ENCODE measurements at regions not wholly inside any gene's neighbourhood (a gene's known extent, or its start where the extent isn't known, plus 50 kb on each side); places are given as distances from the start of the nearest gene placed in this dataset.

- H3K4me2 ChIP-seq (ENCODE audit: low read length) = no peak overlapping the region
- H2AFZ ChIP-seq (ENCODE audit: low read depth, low read length) = no peak overlapping the region
- no peaks in the 10 kb centered on the region for H3K9me2 ChIP-seq (ENCODE audit: insufficient read depth, low read length)
- no peaks in the 10 kb centered on the region for H3K36me3 ChIP-seq (ENCODE audit: insufficient read depth, low read length)
- no peaks in the 10 kb centered on the region for H3K9me3 ChIP-seq (ENCODE audit: low read length)
- H3K79me2 ChIP-seq (replicated peaks; ENCODE audit: insufficient read depth, low read length) = no peaks in the 10 kb centered on the region
- no peak overlapping the region for H3K4me3 ChIP-seq (ENCODE audit: low read length)
- no peak overlapping the region for H3K27ac ChIP-seq (ENCODE audit: low read length)
- no peaks in the 10 kb centered on the region for H3F3A ChIP-seq (ENCODE audit: insufficient read depth, low read length, poor library complexity, severe bottlenecking)
- H3K27me3 ChIP-seq (ENCODE audit: insufficient read depth, low read depth, low read length) = no peaks in the 10 kb centered on the region
- TF ChIP-seq CTCF (IDR thresholded peaks at IDR 0.05; ENCODE audit: poor library complexity, severe bottlenecking) = no peak
- TF ChIP-seq EZH2 (IDR thresholded peaks at IDR 0.05; ENCODE audit: borderline replicate concordance, insufficient read depth, low read length, poor library complexity, severe bottlenecking) = no peak
- no peak for TF ChIP-seq SMC3 (conservative IDR thresholded peaks at IDR 0.05; ENCODE audit: poor library complexity)
- no peak for TF ChIP-seq EP300 (conservative IDR thresholded peaks at IDR 0.05; ENCODE audit: poor library complexity, severe bottlenecking)
- no peak for TF ChIP-seq TAF1 (IDR thresholded peaks at IDR 0.05; ENCODE audit: low read depth)
- no peak for TF ChIP-seq MXI1 (conservative IDR thresholded peaks at IDR 0.05; ENCODE audit: poor library complexity, severe bottlenecking)
- TF ChIP-seq REST (IDR thresholded peaks at IDR 0.05; ENCODE audit: borderline replicate concordance) = no peak
- TF ChIP-seq RAD21 (conservative IDR thresholded peaks at IDR 0.05) = no peak
- no peak for TF ChIP-seq POLR2AphosphoS5 (IDR thresholded peaks at IDR 0.05)
- no peaks in the 10 kb centered on the region for H4K20me1 ChIP-seq (ENCODE audit: insufficient read depth)
- H3K9ac ChIP-seq (ENCODE audit: low read length) = no peak overlapping the region
Observed at GRCh38 chr2:220569112-220569897, 941.9 kb downstream of the SLC4A3 start.

GRCh38 chr2:220572385-220572784 is 945.0 kb downstream of the SLC4A3 start:
- no peaks in the 10 kb centered on the region for H3F3A ChIP-seq (ENCODE audit: insufficient read depth, low read length, poor library complexity, severe bottlenecking)
- H3K36me3 ChIP-seq (ENCODE audit: insufficient read depth, low read length) = no peaks in the 10 kb centered on the region
- no peak overlapping the region for H3K27ac ChIP-seq (ENCODE audit: low read length)
- no peaks in the 10 kb centered on the region for H3K79me2 ChIP-seq (replicated peaks; ENCODE audit: insufficient read depth, low read length)
- H4K20me1 ChIP-seq (ENCODE audit: insufficient read depth) = no peaks in the 10 kb centered on the region
- no peaks in the 10 kb centered on the region for H3K27me3 ChIP-seq (ENCODE audit: insufficient read depth, low read depth, low read length)
- H3K4me2 ChIP-seq (ENCODE audit: low read length) = no peak overlapping the region
- no peaks in the 10 kb centered on the region for H3K9me2 ChIP-seq (ENCODE audit: insufficient read depth, low read length)
- H3K9ac ChIP-seq (ENCODE audit: low read length) = no peak overlapping the region
- no peak overlapping the region for H2AFZ ChIP-seq (ENCODE audit: low read depth, low read length)
- no peak overlapping the region for H3K4me3 ChIP-seq (ENCODE audit: low read length)
- no peak for TF ChIP-seq RAD21 (conservative IDR thresholded peaks at IDR 0.05)
- TF ChIP-seq MXI1 (conservative IDR thresholded peaks at IDR 0.05; ENCODE audit: poor library complexity, severe bottlenecking) = no peak
- no peak for TF ChIP-seq SMC3 (conservative IDR thresholded peaks at IDR 0.05; ENCODE audit: poor library complexity)
- no peak for TF ChIP-seq REST (IDR thresholded peaks at IDR 0.05; ENCODE audit: borderline replicate concordance)
- no peak for TF ChIP-seq EZH2 (IDR thresholded peaks at IDR 0.05; ENCODE audit: borderline replicate concordance, insufficient read depth, low read length, poor library complexity, severe bottlenecking)
- TF ChIP-seq TAF1 (IDR thresholded peaks at IDR 0.05; ENCODE audit: low read depth) = no peak
- no peak for TF ChIP-seq EP300 (conservative IDR thresholded peaks at IDR 0.05; ENCODE audit: poor library complexity, severe bottlenecking)
- no peak for TF ChIP-seq CTCF (IDR thresholded peaks at IDR 0.05; ENCODE audit: poor library complexity, severe bottlenecking)
- TF ChIP-seq POLR2AphosphoS5 (IDR thresholded peaks at IDR 0.05) = no peak
- H3K9me3 ChIP-seq (ENCODE audit: low read length) = no peaks in the 10 kb centered on the region
